ENCODE measurements at regions not wholly inside any gene's neighbourhood (a gene's known extent, or its start where the extent isn't known, plus 50 kb on each side); places are given as distances from the start of the nearest gene placed in this dataset.

GRCh38 chr17:73697872-73698271 lies 53.6 kb upstream of the SDK2 start:
- TF ChIP-seq, protein P1, sequence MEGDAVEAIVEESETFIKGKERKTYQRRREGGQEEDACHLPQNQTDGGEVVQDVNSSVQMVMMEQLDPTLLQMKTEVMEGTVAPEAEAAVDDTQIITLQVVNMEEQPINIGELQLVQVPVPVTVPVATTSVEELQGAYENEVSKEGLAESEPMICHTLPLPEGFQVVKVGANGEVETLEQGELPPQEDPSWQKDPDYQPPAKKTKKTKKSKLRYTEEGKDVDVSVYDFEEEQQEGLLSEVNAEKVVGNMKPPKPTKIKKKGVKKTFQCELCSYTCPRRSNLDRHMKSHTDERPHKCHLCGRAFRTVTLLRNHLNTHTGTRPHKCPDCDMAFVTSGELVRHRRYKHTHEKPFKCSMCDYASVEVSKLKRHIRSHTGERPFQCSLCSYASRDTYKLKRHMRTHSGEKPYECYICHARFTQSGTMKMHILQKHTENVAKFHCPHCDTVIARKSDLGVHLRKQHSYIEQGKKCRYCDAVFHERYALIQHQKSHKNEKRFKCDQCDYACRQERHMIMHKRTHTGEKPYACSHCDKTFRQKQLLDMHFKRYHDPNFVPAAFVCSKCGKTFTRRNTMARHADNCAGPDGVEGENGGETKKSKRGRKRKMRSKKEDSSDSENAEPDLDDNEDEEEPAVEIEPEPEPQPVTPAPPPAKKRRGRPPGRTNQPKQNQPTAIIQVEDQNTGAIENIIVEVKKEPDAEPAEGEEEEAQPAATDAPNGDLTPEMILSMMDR (IDR thresholded peaks at IDR 0.05): no peak
- TF ChIP-seq POLR2A (IDR thresholded peaks at IDR 0.05): no peak

Data from breast epithelium (tissue), 3 donors.